ENCODE measurements at regions not wholly inside any gene's neighbourhood (a gene's known extent, or its start where the extent isn't known, plus 50 kb on each side); places are given as distances from the start of the nearest gene placed in this dataset.

GRCh38 chrX:39133971-39134370 is 332.7 kb downstream of the MID1IP1 start:
- TF ChIP-seq CTCF (IDR thresholded peaks at IDR 0.05) (no peak), POLR2A (IDR thresholded peaks at IDR 0.05) (no peak)

Measured in uterus (tissue), 2 donors.